Endothelial cell of umbilical vein (primary cell): ENCODE measurements at regions not wholly inside any gene's neighbourhood (a gene's known extent, or its start where the extent isn't known, plus 50 kb on each side); places are given as distances from the start of the nearest gene placed in this dataset.

Experiments
- BruUV-seq: library from RNA; stranded (reverse); fragments of 400-500 nt; replicated peaks from 2 replicates; lab custom pipeline; 2021; lab: Mats Ljungman, UMichigan
- CTCF ChIA-PET: fragments of 300-600, 350-600 bp; sonication (Branson Sonifier 250); formaldehyde crosslinking; loops from one replicate; lab custom pipeline; 2021; ENCODE audit warnings: antibody characterized with exemption, inconsistent platforms; lab: Charles Lee
- POLR2A ChIA-PET: fragments of 300-600, 350-600 bp; sonication (Branson Sonifier 250); formaldehyde crosslinking; loops from one replicate; lab custom pipeline; 2021; ENCODE audit warnings: antibody characterized with exemption, inconsistent platforms; lab: Charles Lee
- DNase-seq: peaks from one replicate; pipeline ENCODE4 v3.0.0-alpha.2; 2011; ENCODE audit warnings: low read depth, low spot score
- FAIRE-seq: peaks from 2 replicates; lab custom pipeline; 2011; peaks lifted over from hg19 to GRCh38; lab: Jason Lieb, UNC
- H2AFZ ChIP-seq: 2 replicates; pipeline ENCODE4 v1.6.0; 2012; ENCODE audit warnings: low read depth, low read length, control low read depth, inconsistent platforms
- H3K27ac ChIP-seq: 2 replicates; pipeline ENCODE4 v1.5.1; 2011; ENCODE audit warnings: low read depth, mild to moderate bottlenecking, control low read depth, low read length, moderate library complexity; ENCODE audit not compliant: insufficient read depth
- H3K27me3 ChIP-seq, 2 experiments: 2 replicates each; pipeline versions ENCODE4 v1.6.0 to v1.6.1; 2011; ENCODE audit warnings: low read length in 2 of 2, mixed read lengths in 1 of 2; ENCODE audit not compliant: control insufficient read depth in 2 of 2, insufficient read depth in 2 of 2
- H3K36me3 ChIP-seq, 2 experiments: 2 replicates in 1 of 2; 3 replicates in 1 of 2; pipeline ENCODE4 v1.5.1; 2011; ENCODE audit warnings: low read length in 2 of 2, mild to moderate bottlenecking in 1 of 2, moderate library complexity in 1 of 2; ENCODE audit not compliant: control insufficient read depth in 2 of 2, insufficient read depth in 2 of 2; ENCODE audit errors: extremely low read depth in 1 of 2
- H3K4me1 ChIP-seq: 3 replicates; pipeline ENCODE4 v1.5.1; 2011; ENCODE audit warnings: mild to moderate bottlenecking, low read length; ENCODE audit not compliant: control insufficient read depth, insufficient read depth; ENCODE audit errors: extremely low read depth
- H3K4me2 ChIP-seq: 2 replicates; pipeline ENCODE4 v1.6.1; 2011; ENCODE audit warnings: low read length, control low read depth, mixed read lengths; ENCODE audit not compliant: insufficient read depth
- H3K4me3 ChIP-seq, 3 experiments: fragments of 200-600 bp in 1 of 3; sonication (generic), shearing (Covaris generic) in 1 of 3; replicated peaks in 1 of 3; 2 replicates each; pipeline ENCODE4 v1.5.1; 2011 to 2016; ENCODE audit warnings: control low read depth in 3 of 3, low read length in 3 of 3, mild to moderate bottlenecking in 2 of 3, inconsistent platforms in 1 of 3, low read depth in 1 of 3, moderate library complexity in 1 of 3; ENCODE audit not compliant: insufficient read depth in 1 of 3
- H3K79me2 ChIP-seq: 2 replicates; pipeline ENCODE4 v1.6.0; 2012; ENCODE audit warnings: low read length, inconsistent platforms; ENCODE audit not compliant: control insufficient read depth, insufficient read depth
- H3K9ac ChIP-seq: replicated peaks from 2 replicates; pipeline ENCODE3; 2011; ENCODE audit warnings: low read length, control low read depth; ENCODE audit not compliant: insufficient read depth; ENCODE audit errors: extremely low read depth
- H3K9me1 ChIP-seq: replicated peaks from 3 replicates; pipeline ENCODE4 v1.6.0; 2011; ENCODE audit warnings: mild to moderate bottlenecking, low read length; ENCODE audit not compliant: control insufficient read depth, insufficient read depth; ENCODE audit errors: extremely low read depth
- H3K9me3 ChIP-seq: replicated peaks from 2 replicates; pipeline ENCODE4 v1.5.1; 2012; ENCODE audit warnings: low read length, inconsistent platforms; ENCODE audit not compliant: control insufficient read depth, insufficient read depth
- H4K20me1 ChIP-seq: replicated peaks from 2 replicates; pipeline ENCODE3; 2011; ENCODE audit warnings: mild to moderate bottlenecking, low read length; ENCODE audit not compliant: control insufficient read depth, insufficient read depth; ENCODE audit errors: extremely low read depth
- EZH2 ChIP-seq: IDR thresholded peaks from 2 replicates; pipeline ENCODE4 v1.6.1; 2012; ENCODE audit warnings: borderline replicate concordance, low read depth, mild to moderate bottlenecking, moderate library complexity, low read length, inconsistent platforms; ENCODE audit not compliant: severe bottlenecking
- FOS ChIP-seq: IDR thresholded peaks from 2 replicates; pipeline ENCODE4 v1.6.1; 2011; ENCODE audit warnings: mild to moderate bottlenecking, low read length, moderate library complexity, borderline replicate concordance; ENCODE audit not compliant: insufficient read depth
- GATA2 ChIP-seq: IDR thresholded peaks from 2 replicates; pipeline ENCODE4 v1.7.0; 2011; ENCODE audit warnings: low read depth, mild to moderate bottlenecking, moderate library complexity, mixed read lengths, low read length; ENCODE audit not compliant: insufficient read length, insufficient read depth
- JUN ChIP-seq: IDR thresholded peaks from 2 replicates; pipeline ENCODE4 v1.6.1; 2011; ENCODE audit warnings: borderline replicate concordance, low read depth; ENCODE audit not compliant: insufficient read length, insufficient read depth
- MYC ChIP-seq: IDR thresholded peaks from one replicate; pipeline ENCODE4 v1.6.1; 2011; ENCODE audit warnings: mild to moderate bottlenecking, low read depth, low read length
- POLR2A ChIP-seq: IDR thresholded peaks from 2 replicates; pipeline ENCODE4 v1.6.1; 2012; ENCODE audit warnings: low read depth, mild to moderate bottlenecking, control low read depth, low read length
- POLR2AphosphoS5 ChIP-seq: IDR thresholded peaks from 2 replicates; pipeline ENCODE4 v1.6.1; 2012; ENCODE audit warnings: low read depth, mild to moderate bottlenecking, control low read depth, low read length, moderate library complexity; ENCODE audit not compliant: insufficient read depth
- dilution Hi-C: fragments of 300-500 bp; cut with MboI; formaldehyde crosslinking; loops from one replicate; pipeline ENCODE4 v1.15.0; 2019; ENCODE audit warnings: low sequenced_read_pairs; ENCODE audit not compliant: extremely low pct_ligation_motif_present
- intact Hi-C: fragments of 100-400 bp; cut with micrococcal nuclease; formaldehyde crosslinking; loops from one replicate; pipeline ENCODE4 v1.10.0; 2022
- TF ChIP-seq, protein P1 (sequence below): IDR thresholded peaks from 2 replicates; pipeline ENCODE4 v1.6.1; 2011; ENCODE audit not compliant: insufficient read depth, insufficient read length
- TF ChIP-seq, protein P2 (sequence below), 2 donors: IDR thresholded peaks; 1 replicate in 1 of 2; 2 replicates in 1 of 2; pipeline ENCODE4 v1.5.1; 2011; ENCODE audit warnings: low read length in 2 of 2, mild to moderate bottlenecking in 2 of 2, moderate library complexity in 2 of 2, control low read depth in 1 of 2, inconsistent platforms in 1 of 2, low read depth in 1 of 2; ENCODE audit not compliant: insufficient read depth in 1 of 2; ENCODE audit errors: extremely low read depth in 1 of 2

DNA sequence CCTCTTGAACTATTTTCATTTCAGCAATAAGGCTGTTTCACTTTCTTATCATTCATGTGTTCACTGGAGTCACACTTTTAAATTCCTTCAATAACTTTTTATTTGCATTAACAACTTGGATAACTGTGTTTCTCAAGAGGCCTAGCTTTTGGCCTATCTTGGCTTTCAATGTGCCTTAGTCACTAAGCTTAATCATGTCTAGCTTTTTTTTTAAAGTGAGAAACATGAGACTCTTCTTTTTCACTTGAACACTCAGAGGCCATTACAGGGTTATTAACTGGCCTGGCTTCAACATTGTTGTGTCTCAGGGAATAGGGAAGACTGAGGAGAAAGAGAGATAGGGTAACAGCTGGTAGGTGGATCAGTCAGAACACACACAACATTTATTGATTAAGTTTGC lies 64.0 kb upstream of the VCX2 start:
- Histone ChIP-seq H3K9me1 (no peaks in the 10 kb centered on the region), H3K9me3 (no peaks in the 10 kb centered on the region), H4K20me1 (no peaks in the 10 kb centered on the region), H3K4me3 (no peak overlapping the region), H3K36me3 (no peaks in the 10 kb centered on the region), H2AFZ (no peak overlapping the region), H3K4me1 (no peaks in the 10 kb centered on the region), H3K4me2 (no peak overlapping the region), H3K9ac (no peak overlapping the region), H3K27me3 (no peaks in the 10 kb centered on the region), H3K79me2 (no peaks in the 10 kb centered on the region), H3K27ac (no peak overlapping the region)
- BruUV-seq = no TSS peak
- ChIA-PET POLR2A (no interaction called here), CTCF (no interaction called here)
- no peak for TF ChIP-seq MYC
- no peak for TF ChIP-seq POLR2AphosphoS5
- no peak for TF ChIP-seq EZH2
- TF ChIP-seq, protein P1, sequence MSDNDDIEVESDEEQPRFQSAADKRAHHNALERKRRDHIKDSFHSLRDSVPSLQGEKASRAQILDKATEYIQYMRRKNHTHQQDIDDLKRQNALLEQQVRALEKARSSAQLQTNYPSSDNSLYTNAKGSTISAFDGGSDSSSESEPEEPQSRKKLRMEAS = no peak
- TF ChIP-seq POLR2A = no peak
- no peak for TF ChIP-seq GATA2
- TF ChIP-seq JUN = no peak
- TF ChIP-seq FOS = no peak
- TF ChIP-seq, protein P2, sequence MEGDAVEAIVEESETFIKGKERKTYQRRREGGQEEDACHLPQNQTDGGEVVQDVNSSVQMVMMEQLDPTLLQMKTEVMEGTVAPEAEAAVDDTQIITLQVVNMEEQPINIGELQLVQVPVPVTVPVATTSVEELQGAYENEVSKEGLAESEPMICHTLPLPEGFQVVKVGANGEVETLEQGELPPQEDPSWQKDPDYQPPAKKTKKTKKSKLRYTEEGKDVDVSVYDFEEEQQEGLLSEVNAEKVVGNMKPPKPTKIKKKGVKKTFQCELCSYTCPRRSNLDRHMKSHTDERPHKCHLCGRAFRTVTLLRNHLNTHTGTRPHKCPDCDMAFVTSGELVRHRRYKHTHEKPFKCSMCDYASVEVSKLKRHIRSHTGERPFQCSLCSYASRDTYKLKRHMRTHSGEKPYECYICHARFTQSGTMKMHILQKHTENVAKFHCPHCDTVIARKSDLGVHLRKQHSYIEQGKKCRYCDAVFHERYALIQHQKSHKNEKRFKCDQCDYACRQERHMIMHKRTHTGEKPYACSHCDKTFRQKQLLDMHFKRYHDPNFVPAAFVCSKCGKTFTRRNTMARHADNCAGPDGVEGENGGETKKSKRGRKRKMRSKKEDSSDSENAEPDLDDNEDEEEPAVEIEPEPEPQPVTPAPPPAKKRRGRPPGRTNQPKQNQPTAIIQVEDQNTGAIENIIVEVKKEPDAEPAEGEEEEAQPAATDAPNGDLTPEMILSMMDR (IDR thresholded peaks at IDR 0.05; ENCODE audit: extremely low read depth in 1 of 2, insufficient read depth in 1 of 2, low read depth in 1 of 2, low read length in 2 of 2) = no peak
- dilution Hi-C loops = no loop called here
- DNase-seq (no peak), FAIRE-seq (no peak)
- intact Hi-C loops = no loop called here
